NCI-H1436 treated with DMSO at 0.1 percent for 48 hours (cell line): ENCODE measurements at regions not wholly inside any gene's neighbourhood (a gene's known extent, or its start where the extent isn't known, plus 50 kb on each side); places are given as distances from the start of the nearest gene placed in this dataset.
"Not testable (repeated sequence)": the region's sequence is repeated elsewhere in the genome, so short reads cannot be mapped to it uniquely, and the experiment has no call there.

Experiments
- DNase-seq: peaks from one replicate; lab custom pipeline; 2025; lab: John Stamatoyannopoulos, UW

GRCh38 chr2:176923205-176923604 lies 289.4 kb upstream of the HNRNPA3 start:
- DNase-seq, result no peak

- DNase-seq, result no peak
Observed at GRCh38 chr2:176924909-176925534, 287.6 kb upstream of the HNRNPA3 start.

- no peak for DNase-seq
Observed at GRCh38 chr2:176926453-176926852, 286.1 kb upstream of the HNRNPA3 start.

DNA sequence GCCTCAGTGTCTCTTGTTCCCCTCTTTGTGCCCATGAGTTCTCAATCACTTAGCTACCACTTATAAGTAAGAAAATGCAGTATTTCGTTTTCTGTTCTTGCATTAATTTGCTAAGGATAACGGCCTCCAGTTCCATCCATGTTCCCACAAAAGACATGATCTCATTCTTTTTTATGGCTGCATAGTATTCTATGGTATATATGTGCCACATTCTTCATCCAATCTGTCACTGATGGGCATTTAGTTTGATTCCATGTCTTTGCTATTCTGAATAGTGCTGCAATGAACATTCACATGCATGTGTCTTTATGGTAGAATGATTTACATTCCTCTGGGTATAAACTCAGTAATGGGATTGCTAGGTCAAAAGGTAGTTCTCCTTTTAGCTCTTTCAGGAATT lies 283.2 kb upstream of the HNRNPA3 start:
- not testable (repeated sequence) for DNase-seq

GRCh38 chr2:176931588-176932563 lies 280.7 kb upstream of the HNRNPA3 start:
- DNase-seq, result no peak

- DNase-seq, result no peak
Observed at GRCh38 chr2:176934131-176934530, 278.5 kb upstream of the HNRNPA3 start.

DNA sequence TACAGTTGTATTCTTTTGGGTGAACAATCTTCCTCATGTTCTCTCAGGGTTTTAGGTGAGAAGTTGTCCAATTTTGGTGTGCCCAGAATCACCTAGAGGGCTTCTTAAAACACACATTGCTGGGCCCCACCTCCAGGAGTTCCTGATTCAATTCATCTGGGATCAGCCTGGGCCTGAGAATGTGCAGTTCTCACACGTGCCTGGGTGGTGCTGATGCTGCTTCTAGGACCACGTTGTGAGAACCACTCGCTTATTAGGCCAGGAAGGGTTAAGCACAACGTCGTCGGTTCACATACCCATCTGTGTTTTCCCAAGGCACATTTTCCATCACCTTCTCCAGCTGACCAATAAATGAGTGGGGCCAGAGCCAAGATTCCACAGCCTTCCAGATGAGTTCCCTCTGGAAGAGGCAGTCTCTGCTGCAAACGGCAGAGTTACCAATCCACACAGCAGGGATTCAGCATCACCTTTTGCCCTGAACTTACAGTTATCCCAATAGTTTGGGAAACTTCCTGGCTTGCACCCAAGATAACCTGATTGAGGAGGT lies 277.7 kb upstream of the HNRNPA3 start:
- no peak for DNase-seq

DNA sequence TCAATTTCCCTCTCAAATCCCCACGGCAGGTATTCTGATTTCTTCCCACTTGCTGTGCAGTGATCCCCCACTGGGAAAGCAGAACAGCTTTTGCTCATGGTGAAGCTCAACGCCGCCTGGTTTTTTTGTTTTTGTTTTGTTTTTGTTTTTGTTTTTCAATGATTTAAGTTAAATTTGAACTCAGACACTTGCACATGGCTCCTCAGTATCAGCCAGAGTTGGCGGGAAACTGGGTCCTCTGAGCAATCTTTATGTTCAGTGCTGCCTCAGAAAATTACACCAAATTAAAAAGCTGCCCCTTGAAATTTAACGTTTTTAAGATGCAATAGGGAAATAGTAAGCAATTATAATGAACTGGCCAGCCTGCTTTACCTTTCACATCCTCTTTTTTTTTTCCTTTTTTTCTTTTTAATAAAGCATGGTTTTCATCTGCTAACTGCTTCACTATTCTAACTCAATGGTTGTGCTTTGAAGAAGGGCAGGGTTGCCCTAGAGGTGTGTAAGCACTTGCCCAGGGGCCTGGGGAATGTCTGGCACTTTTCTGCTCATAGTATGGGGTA lies 277.0 kb upstream of the HNRNPA3 start:
- no peak for DNase-seq

DNA sequence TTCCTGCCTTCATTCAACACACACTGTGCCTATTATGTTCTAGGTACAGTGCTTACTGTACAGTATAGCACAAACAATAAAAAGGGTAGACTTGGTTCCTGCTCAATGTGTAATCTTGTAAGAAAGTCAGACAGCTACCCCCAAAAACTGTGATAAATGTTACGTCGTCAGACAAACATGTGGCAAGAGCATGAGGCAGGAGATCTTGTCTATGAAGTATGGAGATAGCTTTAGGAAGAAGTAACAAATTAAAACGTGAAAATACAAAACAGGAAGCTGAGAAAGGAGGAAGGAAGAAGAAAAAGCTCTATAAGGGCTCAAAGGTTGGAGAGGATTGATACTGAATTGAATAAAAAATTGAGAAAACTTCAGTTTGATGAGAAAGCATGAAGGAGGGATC lies 276.2 kb upstream of the HNRNPA3 start:
- DNase-seq, result no peak

DNA sequence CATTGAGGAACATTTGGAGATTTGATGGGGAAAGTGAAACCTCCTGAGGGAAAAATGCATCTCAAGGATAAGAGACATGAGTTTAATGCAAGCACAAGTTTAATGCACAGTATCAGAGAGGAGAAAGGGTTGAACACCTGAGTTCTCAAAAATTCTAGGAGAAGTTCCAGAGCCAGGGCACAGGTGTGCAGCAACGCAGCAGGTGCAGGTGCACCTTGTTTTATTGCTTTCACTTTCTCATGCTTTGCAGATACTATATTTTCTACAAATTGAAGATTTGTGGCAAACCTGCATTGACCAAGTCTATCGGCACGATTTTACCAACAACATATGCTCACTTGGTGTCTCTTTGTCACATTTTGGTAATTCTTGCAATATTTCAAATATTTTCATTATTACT lies 267.6 kb upstream of the HNRNPA3 start:
- DNase-seq, result no peak

DNA sequence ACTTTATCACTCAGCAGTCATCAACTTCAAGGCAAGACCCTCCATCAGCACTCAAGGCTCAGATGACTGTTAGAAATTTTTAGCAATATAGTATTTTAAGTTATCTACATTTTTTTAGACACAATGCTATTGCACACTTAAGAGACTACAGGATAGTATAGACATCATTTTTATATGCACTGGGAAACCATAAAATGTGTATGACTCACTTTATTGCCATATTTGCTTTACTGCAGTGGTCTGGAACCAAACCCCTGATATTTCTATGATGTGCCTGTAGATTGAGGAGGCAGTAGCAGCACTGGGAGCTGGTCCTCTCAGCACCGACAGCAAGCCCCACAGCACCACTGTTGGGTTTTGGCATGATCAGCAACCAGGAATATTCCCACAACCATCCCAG lies 264.8 kb upstream of the HNRNPA3 start:
- no peak for DNase-seq

GRCh38 chr2:176951218-176951617 lies 261.4 kb upstream of the HNRNPA3 start:
- DNase-seq, result not testable (repeated sequence)

DNA sequence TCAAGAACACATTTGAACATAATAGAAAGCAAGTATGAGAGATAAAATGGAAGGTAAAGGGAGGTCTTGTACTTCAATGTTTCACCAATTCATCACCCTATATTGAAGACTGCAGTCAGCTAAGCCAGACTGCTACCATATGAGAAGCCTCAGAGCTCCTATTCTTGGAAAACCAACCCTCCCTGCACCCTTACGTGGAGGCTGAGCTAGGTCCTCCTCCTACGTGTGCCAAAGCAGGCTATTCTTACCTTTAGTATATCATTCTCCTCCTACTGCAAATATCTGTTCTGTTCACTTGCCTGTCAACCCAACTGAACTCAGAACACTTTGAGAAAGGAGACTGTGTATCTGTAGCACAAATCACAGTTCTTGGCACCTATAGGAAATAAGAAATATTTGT lies 255.8 kb upstream of the HNRNPA3 start:
- DNase-seq, result no peak

GRCh38 chr2:176959614-176960013 lies 253.0 kb upstream of the HNRNPA3 start:
- no peak for DNase-seq

DNA sequence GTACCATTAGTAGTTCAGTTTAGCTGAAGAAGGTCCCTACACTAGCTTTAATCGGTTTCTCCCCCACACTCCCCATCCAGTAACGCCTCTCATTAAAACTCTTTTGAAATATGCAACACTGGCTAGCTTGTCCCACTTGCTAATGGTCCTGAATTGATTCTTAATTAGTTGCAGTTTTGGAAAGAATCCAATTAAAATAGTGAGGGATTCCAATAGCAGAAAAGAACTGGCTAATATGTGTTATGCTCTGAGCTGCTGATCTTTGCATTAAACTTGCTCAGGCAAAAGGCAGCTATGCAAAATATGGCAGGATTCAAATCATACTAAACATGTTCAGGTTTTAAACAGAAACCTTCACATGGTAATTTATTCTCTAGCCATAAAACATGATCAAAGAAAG lies 252.5 kb upstream of the HNRNPA3 start:
- DNase-seq, result no peak

- DNase-seq, result no peak
Observed at GRCh38 chr2:176960736-176961520, 251.7 kb upstream of the HNRNPA3 start.

GRCh38 chr2:176961775-176962619 lies 250.6 kb upstream of the HNRNPA3 start:
- DNase-seq, result no peak

DNA sequence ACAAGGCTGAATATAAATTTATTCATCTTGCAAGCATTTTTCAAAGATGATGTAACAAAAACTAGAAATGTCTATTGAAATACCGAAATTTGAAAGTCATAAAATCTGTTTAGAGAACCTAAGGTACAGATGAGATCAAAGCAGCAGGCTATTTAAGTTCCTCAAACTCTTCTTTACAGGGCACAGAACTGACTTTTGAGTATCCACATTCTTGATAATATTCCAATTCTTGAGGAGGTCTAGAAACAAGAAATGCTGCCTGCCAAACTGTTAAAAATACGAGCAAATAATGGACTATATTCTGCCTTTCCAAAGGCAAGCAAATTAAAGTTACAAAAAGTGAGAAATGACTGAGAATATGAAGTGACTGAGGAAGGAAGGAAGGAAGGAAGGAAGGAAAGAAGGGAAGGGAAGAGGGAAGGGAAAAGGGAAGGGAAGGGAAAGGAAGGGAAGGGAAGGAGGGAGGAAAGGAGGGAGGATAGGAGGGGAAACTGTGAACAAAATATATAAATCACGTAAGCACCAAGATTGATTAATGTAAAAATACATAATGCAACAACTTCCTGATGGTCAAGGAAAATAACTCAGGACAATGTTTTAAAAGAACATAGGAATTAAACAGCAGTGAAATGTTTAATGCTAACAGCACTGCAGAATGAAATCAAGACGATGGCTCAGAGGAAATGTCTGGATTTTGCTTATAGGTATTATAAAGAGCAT lies 248.9 kb upstream of the HNRNPA3 start:
- no peak for DNase-seq

DNA sequence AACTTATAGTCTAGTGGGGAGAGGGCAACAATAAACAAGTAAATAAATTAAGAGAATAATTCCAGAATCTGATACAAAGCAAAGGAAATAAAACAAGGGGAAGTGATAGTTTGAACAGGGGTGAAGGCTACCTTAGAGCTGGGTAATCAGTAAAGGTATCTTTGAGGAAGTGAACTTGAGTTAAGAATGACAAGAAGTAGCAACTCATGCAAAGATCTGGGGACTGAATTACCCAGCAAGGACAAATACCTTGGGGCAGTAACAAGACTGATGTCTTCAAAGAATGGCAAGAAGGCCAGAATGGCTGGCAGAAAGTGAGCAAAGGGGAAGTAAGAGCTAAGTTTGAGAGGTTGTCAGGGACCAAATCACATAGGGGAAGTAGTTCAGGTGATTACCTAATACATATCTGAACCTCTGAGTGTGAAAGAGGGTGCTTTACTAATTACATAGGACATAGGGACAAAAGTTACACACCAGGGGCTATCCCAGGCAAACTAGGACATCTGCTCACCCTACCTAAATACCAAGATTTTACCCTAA lies 244.6 kb upstream of the HNRNPA3 start:
- no peak for DNase-seq
